CD1c-positive myeloid dendritic cell (primary cell): ENCODE measurements at regions not wholly inside any gene's neighbourhood (a gene's known extent, or its start where the extent isn't known, plus 50 kb on each side); places are given as distances from the start of the nearest gene placed in this dataset.
"Not testable (repeated sequence)": the region's sequence is repeated elsewhere in the genome, so short reads cannot be mapped to it uniquely, and the experiment has no call there.

Experiments used
- DNase-seq: peaks from one replicate; pipeline ENCODE4 v3.0.0-alpha.2; 2016; ENCODE audit errors: extremely low spot score

DNA sequence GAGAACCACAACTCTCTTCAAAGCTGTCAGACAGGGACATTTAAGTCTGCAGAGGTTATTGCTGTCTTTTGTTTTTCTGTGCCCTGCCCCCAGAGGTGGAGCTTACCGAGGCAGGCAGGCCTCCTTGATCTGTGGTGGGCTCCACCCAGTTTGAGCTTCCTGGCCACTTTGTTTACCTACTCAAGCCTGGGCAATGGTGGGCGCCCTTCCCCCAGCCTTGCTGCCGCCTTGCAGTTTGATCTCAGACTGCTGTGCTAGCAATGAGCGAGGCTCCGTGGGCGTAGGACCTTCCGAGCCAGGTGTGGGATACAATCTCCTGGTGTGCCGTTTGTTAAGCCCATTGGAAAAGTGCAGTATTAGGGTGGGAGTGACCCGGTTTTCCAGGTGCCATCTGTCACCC is 822.1 kb downstream of the KCNMA1 start:
- not testable (repeated sequence) for DNase-seq

- no peak for DNase-seq
Observed at GRCh38 chr10:76811430-76811829, 826.2 kb downstream of the KCNMA1 start.

DNA sequence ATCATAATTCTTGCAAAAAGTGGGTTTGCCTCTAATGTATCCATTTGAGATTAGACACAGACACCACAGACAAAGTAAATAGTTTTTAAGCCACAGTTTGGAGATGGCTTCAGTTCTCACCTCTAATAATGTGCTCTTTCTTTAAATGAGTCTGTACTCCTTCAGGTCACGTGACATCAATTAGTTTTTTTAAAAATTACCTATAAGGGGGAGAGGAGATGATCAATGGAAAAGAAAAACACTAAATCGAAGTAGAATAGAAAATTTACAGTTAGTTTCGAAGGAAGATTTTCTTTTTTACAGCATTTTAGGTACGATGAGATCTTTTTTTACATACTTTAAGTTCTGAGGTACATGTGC is 849.2 kb downstream of the KCNMA1 start:
- DNase-seq: no peak

GRCh38 chr10:76787746-76788451 is 849.7 kb downstream of the KCNMA1 start:
- DNase-seq: no peak

DNA sequence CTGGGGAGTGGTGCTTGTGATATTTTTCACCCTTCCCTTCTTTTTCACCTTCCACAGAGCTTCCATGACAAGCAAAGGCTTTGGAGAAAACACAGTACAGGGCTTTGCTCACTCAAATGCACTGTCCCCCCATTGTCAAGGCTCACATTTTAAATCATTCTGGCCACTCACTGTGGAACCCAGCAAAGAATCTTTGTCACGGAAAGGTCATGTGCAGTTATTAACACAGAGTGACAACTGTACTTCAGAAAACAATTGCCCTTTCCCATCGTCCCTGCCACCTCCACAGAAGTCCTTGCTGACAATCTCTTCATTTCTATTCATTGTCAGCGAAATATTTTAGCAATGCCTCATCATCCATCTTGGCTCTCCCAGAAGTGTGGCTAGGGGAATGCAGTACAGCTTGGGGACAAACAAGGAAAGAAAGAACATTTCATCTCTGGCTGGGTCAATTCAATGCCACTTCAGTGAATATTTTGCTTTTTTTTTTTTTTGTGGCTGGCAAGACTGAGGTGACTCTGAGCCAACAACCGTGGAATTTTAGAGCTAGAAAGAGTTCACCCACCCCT is 851.0 kb downstream of the KCNMA1 start:
- no peak for DNase-seq

DNA sequence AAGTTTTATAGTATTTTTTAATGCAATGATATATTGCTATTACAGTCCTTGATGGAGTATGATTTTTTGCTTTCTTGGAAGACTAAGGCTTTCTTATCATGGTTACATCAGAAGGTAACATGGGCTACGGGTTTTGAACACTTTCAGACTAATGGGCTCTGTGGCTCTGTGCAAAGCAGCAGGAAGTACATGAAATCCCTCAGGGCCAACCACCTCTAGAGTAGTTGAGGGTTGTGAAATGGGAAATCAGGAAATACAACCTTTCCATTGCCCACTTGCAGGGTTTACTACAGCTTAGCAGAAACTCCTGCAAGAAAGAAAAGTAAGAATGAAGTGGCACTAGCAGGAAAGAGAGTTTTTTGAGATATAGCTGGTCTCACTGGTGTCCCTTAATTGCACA is 853.5 kb downstream of the KCNMA1 start:
- DNase-seq: no peak

GRCh38 chr10:76779796-76780301 is 857.8 kb downstream of the KCNMA1 start:
- no peak for DNase-seq

GRCh38 chr10:76778914-76779795 is 858.5 kb downstream of the KCNMA1 start:
- no peak for DNase-seq

- no peak for DNase-seq
Observed at GRCh38 chr10:76774987-76775603, 862.5 kb downstream of the KCNMA1 start.

DNA sequence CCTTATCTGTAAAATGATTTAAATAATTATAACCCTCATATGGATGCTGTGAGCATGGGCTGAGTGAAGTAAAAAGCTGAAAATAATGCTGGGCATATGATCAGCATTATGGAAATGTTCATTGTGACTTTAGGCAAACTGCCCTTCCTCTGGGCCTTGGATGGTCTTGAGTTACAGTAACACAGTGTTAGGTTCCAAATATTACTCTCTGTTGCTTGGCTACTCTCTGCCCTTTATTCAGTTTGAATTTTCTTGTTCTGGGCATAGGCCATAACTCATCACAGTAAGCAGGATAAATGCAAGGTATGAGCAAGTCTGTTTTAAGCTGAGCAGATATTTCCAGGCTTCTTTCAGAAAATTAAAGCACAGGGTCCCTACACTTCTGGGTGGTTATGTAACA is 868.0 kb downstream of the KCNMA1 start:
- DNase-seq: no peak

DNA sequence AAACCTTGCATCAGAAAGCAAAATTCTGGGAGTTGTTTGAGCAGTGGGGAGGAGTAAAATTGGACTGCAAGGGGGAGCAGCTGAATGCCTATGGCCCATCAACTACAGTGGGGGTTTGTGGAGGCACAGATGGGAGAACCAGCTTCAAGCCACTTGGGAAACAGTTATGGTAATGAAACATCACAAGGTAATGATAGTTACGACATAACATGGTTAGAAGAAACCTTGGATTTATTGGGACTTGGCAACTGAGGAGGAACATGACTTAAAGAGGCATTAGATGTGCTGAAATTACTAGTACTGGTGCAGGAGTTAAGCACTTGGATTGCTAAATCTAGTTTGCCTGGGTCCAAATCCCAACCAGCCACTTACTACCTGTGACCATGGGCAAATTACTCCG is 868.4 kb downstream of the KCNMA1 start:
- DNase-seq: no peak

- no peak for DNase-seq
Observed at GRCh38 chr10:76766682-76767081, 870.9 kb downstream of the KCNMA1 start.

DNA sequence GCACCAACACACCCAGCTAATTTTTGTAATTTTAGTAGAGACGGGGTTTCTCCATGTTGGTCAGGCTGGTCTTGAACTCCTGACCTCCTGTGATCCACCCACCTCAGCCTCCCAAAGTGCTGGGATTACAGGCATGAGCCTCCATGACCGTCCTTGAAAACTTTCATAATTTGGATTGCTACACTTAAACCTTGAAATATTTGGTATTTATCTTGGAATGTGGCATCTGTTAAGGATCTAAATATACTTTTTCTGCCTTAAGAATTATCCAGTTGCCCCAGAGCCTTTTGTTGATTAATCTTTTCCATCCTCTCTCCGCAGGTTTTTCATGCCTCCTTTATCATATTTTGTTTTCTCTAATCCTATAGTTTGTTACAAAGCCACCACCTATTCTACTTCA is 872.7 kb downstream of the KCNMA1 start:
- DNase-seq: not testable (repeated sequence)

GRCh38 chr10:76764177-76764576 is 873.4 kb downstream of the KCNMA1 start:
- DNase-seq: no peak

- DNase-seq: no peak
Observed at GRCh38 chr10:76763376-76763775, 874.2 kb downstream of the KCNMA1 start.

DNA sequence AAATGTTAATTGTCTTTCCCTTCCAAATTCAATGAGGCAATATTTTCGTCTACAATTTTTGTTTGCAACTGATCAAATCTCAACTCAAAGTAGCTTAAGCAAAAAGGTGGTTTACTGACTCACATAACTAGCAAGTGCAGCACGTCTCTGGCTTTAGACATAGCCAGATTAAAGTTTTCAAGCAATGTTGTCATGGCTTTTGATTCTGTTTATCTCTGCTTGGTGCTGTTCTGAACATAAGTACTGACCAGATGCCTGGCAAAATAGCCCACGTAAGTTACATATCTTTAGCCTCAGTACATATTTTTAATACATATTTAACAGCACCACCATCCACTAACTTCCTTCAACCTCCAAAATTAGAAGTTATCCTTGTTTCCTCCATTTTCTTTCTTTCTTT is 877.9 kb downstream of the KCNMA1 start:
- DNase-seq: no peak

DNA sequence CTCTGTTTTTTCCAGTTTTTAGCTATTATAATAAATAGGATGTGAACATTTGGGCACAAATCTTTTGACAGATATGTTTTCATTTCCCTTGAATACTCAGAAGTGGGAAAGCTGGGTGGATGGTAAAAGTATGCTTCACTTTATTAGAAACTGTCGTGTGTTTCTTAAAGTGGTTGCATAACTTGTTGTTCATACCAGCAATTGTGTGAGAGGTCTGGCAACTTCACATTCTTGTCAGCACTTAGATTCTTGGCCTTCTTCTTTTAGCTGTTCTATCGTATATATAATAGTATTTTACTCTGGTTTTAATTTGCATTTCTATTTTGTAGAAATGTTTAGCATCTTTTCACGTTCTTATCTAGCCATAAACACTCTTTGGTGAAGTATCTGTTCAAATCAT is 894.4 kb downstream of the KCNMA1 start:
- no peak for DNase-seq

GRCh38 chr10:76740514-76740913 is 897.1 kb downstream of the KCNMA1 start:
- DNase-seq: no peak

DNA sequence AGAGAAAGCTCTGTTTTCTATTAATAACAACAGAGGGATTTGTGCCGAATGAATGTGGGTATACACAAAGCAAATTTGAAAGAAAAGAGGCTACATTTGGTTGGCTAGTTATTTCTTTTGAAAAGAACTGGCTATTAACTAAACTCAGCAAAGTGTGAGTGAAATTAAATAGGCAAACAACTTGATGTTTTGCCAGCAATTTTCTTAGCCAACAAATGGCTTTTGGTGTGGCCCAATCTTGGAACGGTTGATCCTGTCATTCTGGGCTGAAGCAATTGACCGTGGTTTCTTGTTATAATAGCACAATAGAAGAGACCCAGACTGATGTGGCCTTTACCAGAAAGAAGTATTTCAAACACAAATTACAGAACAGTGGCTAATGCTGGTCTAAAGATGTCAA is 898.6 kb downstream of the KCNMA1 start:
- DNase-seq: no peak

DNA sequence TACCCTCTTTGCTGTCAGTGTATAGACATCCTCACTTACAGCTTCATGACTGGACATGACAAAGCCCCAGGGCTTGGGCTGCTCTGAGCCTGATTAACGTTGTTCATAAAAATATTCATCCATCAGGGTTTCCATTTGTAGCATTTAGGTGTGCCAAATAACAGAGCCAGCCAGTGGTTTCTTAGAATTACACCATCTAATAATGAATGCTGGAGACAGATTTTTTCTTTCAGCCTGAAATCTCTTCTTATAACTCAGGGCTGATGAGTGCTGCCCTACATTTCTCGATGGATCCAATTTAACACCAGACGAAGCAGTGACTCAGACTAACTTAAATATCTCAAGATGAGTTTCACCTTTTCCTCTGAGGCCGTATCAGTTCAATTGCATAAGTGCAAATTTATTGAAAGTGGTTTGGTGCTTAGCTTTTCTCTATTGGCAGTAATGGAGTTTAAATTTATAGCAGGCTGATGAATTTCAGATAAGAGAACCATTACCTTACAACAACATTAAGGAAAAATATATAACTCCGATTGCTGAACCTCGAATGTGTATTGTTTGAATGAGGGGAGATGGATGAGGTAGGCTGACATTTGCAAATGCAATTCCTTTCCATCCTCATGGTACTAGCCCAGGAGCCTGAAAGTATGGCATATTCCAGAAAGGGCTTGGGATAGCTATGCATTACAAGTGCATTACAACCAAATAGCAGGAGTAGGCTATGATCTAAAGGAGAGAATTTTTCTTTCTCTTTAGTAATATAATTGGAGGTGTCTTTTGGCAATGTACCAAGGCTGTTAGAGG is 900.6 kb downstream of the KCNMA1 start:
- no peak for DNase-seq

DNA sequence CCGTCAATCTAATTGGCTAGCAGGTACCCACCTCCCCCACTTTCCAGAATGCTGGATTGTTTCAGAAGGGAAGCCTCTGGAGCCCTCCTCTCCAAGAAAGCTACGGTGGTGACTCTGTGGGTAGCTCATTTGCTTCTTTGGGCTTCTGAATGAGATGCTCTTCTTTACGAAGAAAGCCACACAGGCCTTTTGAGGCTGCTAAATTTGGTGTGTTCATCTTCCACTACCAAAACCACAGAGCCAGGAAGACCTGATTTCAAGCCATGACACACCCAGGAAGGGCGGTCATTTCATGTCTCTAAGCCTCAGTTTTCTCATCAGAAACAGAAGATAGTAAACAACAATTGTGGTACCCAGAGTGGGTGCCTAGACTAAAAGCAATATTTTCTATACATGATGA is 901.2 kb downstream of the KCNMA1 start:
- DNase-seq: no peak
